ENCODE measurements at regions not wholly inside any gene's neighbourhood (a gene's known extent, or its start where the extent isn't known, plus 50 kb on each side); places are given as distances from the start of the nearest gene placed in this dataset.

DNA sequence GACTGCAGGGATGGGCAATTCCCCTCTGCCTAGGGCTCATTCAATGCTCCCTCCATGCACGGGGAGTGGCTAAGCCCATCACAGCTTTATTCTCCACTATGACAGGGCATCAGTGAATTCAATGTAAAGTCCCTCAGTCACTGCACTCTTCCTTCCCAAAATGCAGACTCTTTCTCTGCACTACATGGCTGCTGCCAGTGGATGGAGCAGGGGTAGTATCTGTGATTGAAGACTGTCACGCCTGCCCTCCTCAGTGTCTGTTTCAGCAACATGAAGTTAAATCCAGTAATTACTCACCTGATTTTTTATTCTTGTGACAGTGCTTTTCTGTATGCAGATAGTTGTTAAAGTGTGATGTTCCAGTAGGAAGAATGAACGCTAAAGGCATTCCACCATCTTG lies 1323.2 kb downstream of the AMY1C start:
- TF ChIP-seq POLR2AphosphoS5 (IDR thresholded peaks at IDR 0.05; ENCODE audit: low read depth, low read length) = no peak
- TF ChIP-seq TAF1 (IDR thresholded peaks at IDR 0.05; ENCODE audit: low read depth, low read length) = no peak
- no peak for TF ChIP-seq PAX5 (IDR thresholded peaks at IDR 0.05; ENCODE audit: insufficient read depth, low read length, severe bottlenecking)
- no peak for TF ChIP-seq POLR2A (IDR thresholded peaks at IDR 0.05; ENCODE audit: low read depth, low read length)
